ENCODE measurements at regions not wholly inside any gene's neighbourhood (a gene's known extent, or its start where the extent isn't known, plus 50 kb on each side); places are given as distances from the start of the nearest gene placed in this dataset.

GRCh38 chr13:20340136-20340758 is 108.1 kb upstream of the GJB6 start:
- peak in 1 of 6 donors; percentile 46 for DNase-seq (ENCODE audit: low read depth in 4 of 6, low spot score in 6 of 6)
- Histone ChIP-seq H3K4me3 (ENCODE audit: low read depth, low read length) (no peak overlapping the region), H3K9me3 (ENCODE audit: control insufficient read depth, insufficient read depth, low read length) (no peaks in the 10 kb centered on the region), H3K36me3 (ENCODE audit: control insufficient read depth, insufficient read depth, low read length) (no peaks in the 10 kb centered on the region), H3K4me1 (ENCODE audit: control insufficient read depth, insufficient read depth, low read length) (peaks cover 7% of the 10 kb centered on the region), H3K27me3 (ENCODE audit: control insufficient read depth, insufficient read depth, low read length) (no peaks in the 10 kb centered on the region), H3K27ac (ENCODE audit: low read depth, low read length) (peak overlapping the region; percentile 59)
- WGBS (ENCODE audit: insufficient coverage), result 81% methylated on average over 10 of the region's 12 CpGs

DNA sequence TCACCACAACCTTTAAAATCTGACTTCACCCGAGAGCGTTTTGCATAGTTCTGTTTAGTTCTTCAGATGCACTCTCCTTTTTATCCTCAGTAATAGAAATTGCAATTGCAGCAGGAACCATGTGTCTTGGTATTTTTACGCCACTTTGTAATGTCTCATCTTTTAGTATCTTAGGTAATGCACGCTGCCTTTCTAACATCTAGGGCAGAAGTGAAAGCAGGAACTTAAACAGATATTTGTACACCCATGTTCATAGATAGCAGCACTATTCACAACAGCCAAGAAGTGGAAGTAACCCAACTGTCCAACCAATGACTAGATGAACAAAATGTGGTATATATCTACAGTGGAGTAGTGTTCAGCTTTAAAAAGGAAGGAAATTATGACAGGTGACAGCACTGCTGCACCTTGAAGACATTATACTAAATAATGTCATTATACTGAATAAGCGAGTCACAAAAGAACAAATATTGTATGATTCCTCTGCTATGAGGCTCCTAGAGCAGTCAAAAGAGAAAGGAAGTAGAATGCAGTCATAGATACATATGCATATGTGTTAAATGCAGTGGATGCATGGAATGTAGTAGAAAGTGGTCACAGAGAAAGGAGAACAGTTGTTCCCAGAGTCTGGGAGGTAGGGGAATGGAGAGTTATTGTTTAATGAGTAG is 105.9 kb upstream of the GJB6 start:
- no peak overlapping the region for H3K4me3 ChIP-seq (ENCODE audit: low read depth, low read length)
- no peak overlapping the region for H3K27ac ChIP-seq (ENCODE audit: low read depth, low read length)
- no peaks in the 10 kb centered on the region for H3K27me3 ChIP-seq (ENCODE audit: control insufficient read depth, insufficient read depth, low read length)
- H3K9me3 ChIP-seq (ENCODE audit: control insufficient read depth, insufficient read depth, low read length), result no peaks in the 10 kb centered on the region
- H3K36me3 ChIP-seq (ENCODE audit: control insufficient read depth, insufficient read depth, low read length), result no peaks in the 10 kb centered on the region
- WGBS (ENCODE audit: insufficient coverage), result no CpG with 5 or more reads among the region's 5 CpGs
- no peak for DNase-seq (ENCODE audit: low read depth in 4 of 6, low spot score in 6 of 6)
- H3K4me1 ChIP-seq (ENCODE audit: control insufficient read depth, insufficient read depth, low read length), result peaks cover 7% of the 10 kb centered on the region

GRCh38 chr13:20336761-20337160 is 104.6 kb upstream of the GJB6 start:
- no peaks in the 10 kb centered on the region for H3K36me3 ChIP-seq (ENCODE audit: control insufficient read depth, insufficient read depth, low read length)
- no peak overlapping the region for H3K4me3 ChIP-seq (ENCODE audit: low read depth, low read length)
- H3K9me3 ChIP-seq (ENCODE audit: control insufficient read depth, insufficient read depth, low read length), result no peaks in the 10 kb centered on the region
- H3K27me3 ChIP-seq (ENCODE audit: control insufficient read depth, insufficient read depth, low read length), result no peaks in the 10 kb centered on the region
- peaks cover 7% of the 10 kb centered on the region for H3K4me1 ChIP-seq (ENCODE audit: control insufficient read depth, insufficient read depth, low read length)
- DNase-seq (ENCODE audit: low read depth in 4 of 6, low spot score in 6 of 6), result no peak
- 100% methylated on average over 1 of the region's 4 CpGs for WGBS (ENCODE audit: insufficient coverage)
- no peak overlapping the region for H3K27ac ChIP-seq (ENCODE audit: low read depth, low read length)

GRCh38 chr13:20334309-20334708 is 102.2 kb upstream of the GJB6 start:
- WGBS (ENCODE audit: insufficient coverage), result 91% methylated on average over 6 of the region's 6 CpGs
- Histone ChIP-seq H3K4me3 (ENCODE audit: low read depth, low read length) (no peak overlapping the region), H3K27me3 (ENCODE audit: control insufficient read depth, insufficient read depth, low read length) (no peaks in the 10 kb centered on the region), H3K27ac (ENCODE audit: low read depth, low read length) (no peak overlapping the region), H3K4me1 (ENCODE audit: control insufficient read depth, insufficient read depth, low read length) (no peaks in the 10 kb centered on the region), H3K36me3 (ENCODE audit: control insufficient read depth, insufficient read depth, low read length) (no peaks in the 10 kb centered on the region), H3K9me3 (ENCODE audit: control insufficient read depth, insufficient read depth, low read length) (no peaks in the 10 kb centered on the region)
- no peak for DNase-seq (ENCODE audit: low read depth in 4 of 6, low spot score in 6 of 6)

GRCh38 chr13:20332361-20333096 is 100.4 kb upstream of the GJB6 start:
- peak in 1 of 6 donors; percentile 35 for DNase-seq (ENCODE audit: low read depth in 4 of 6, low spot score in 6 of 6)
- H3K4me3 ChIP-seq (ENCODE audit: low read depth, low read length), result no peak overlapping the region
- no peaks in the 10 kb centered on the region for H3K4me1 ChIP-seq (ENCODE audit: control insufficient read depth, insufficient read depth, low read length)
- no peak overlapping the region for H3K27ac ChIP-seq (ENCODE audit: low read depth, low read length)
- no peaks in the 10 kb centered on the region for H3K36me3 ChIP-seq (ENCODE audit: control insufficient read depth, insufficient read depth, low read length)
- H3K27me3 ChIP-seq (ENCODE audit: control insufficient read depth, insufficient read depth, low read length), result no peaks in the 10 kb centered on the region
- WGBS (ENCODE audit: insufficient coverage), result 63% methylated on average over 3 of the region's 7 CpGs
- no peaks in the 10 kb centered on the region for H3K9me3 ChIP-seq (ENCODE audit: control insufficient read depth, insufficient read depth, low read length)

GRCh38 chr13:20331949-20332348 is 99.8 kb upstream of the GJB6 start:
- Histone ChIP-seq H3K27ac (ENCODE audit: low read depth, low read length) (no peak overlapping the region), H3K9me3 (ENCODE audit: control insufficient read depth, insufficient read depth, low read length) (no peaks in the 10 kb centered on the region), H3K27me3 (ENCODE audit: control insufficient read depth, insufficient read depth, low read length) (no peaks in the 10 kb centered on the region), H3K4me3 (ENCODE audit: low read depth, low read length) (no peak overlapping the region), H3K4me1 (ENCODE audit: control insufficient read depth, insufficient read depth, low read length) (no peaks in the 10 kb centered on the region), H3K36me3 (ENCODE audit: control insufficient read depth, insufficient read depth, low read length) (no peaks in the 10 kb centered on the region)
- DNase-seq (ENCODE audit: low read depth in 4 of 6, low spot score in 6 of 6), result no peak
- 31% methylated on average over 5 of the region's 7 CpGs for WGBS (ENCODE audit: insufficient coverage)

GRCh38 chr13:20331419-20331818 is 99.3 kb upstream of the GJB6 start:
- H3K9me3 ChIP-seq (ENCODE audit: control insufficient read depth, insufficient read depth, low read length), result no peaks in the 10 kb centered on the region
- no peaks in the 10 kb centered on the region for H3K27me3 ChIP-seq (ENCODE audit: control insufficient read depth, insufficient read depth, low read length)
- H3K27ac ChIP-seq (ENCODE audit: low read depth, low read length), result no peak overlapping the region
- no peaks in the 10 kb centered on the region for H3K36me3 ChIP-seq (ENCODE audit: control insufficient read depth, insufficient read depth, low read length)
- no peaks in the 10 kb centered on the region for H3K4me1 ChIP-seq (ENCODE audit: control insufficient read depth, insufficient read depth, low read length)
- WGBS (ENCODE audit: insufficient coverage), result no CpG with 5 or more reads among the region's 2 CpGs
- peak in 1 of 6 donors; percentile 41 for DNase-seq (ENCODE audit: low read depth in 4 of 6, low spot score in 6 of 6)
- H3K4me3 ChIP-seq (ENCODE audit: low read depth, low read length), result no peak overlapping the region

GRCh38 chr13:20326809-20327208 is 94.7 kb upstream of the GJB6 start:
- no peaks in the 10 kb centered on the region for H3K36me3 ChIP-seq (ENCODE audit: control insufficient read depth, insufficient read depth, low read length)
- no peak overlapping the region for H3K27ac ChIP-seq (ENCODE audit: low read depth, low read length)
- 75% methylated on average over 2 of the region's 3 CpGs for WGBS (ENCODE audit: insufficient coverage)
- no peaks in the 10 kb centered on the region for H3K4me1 ChIP-seq (ENCODE audit: control insufficient read depth, insufficient read depth, low read length)
- no peak for DNase-seq (ENCODE audit: low read depth in 4 of 6, low spot score in 6 of 6)
- H3K4me3 ChIP-seq (ENCODE audit: low read depth, low read length), result no peak overlapping the region
- H3K9me3 ChIP-seq (ENCODE audit: control insufficient read depth, insufficient read depth, low read length), result peaks cover 5% of the 10 kb centered on the region
- H3K27me3 ChIP-seq (ENCODE audit: control insufficient read depth, insufficient read depth, low read length), result no peaks in the 10 kb centered on the region

GRCh38 chr13:20326276-20326675 is 94.2 kb upstream of the GJB6 start:
- peaks cover 5% of the 10 kb centered on the region for H3K9me3 ChIP-seq (ENCODE audit: control insufficient read depth, insufficient read depth, low read length)
- no peaks in the 10 kb centered on the region for H3K27me3 ChIP-seq (ENCODE audit: control insufficient read depth, insufficient read depth, low read length)
- no peaks in the 10 kb centered on the region for H3K4me1 ChIP-seq (ENCODE audit: control insufficient read depth, insufficient read depth, low read length)
- H3K36me3 ChIP-seq (ENCODE audit: control insufficient read depth, insufficient read depth, low read length), result no peaks in the 10 kb centered on the region
- no peak for DNase-seq (ENCODE audit: low read depth in 4 of 6, low spot score in 6 of 6)
- no peak overlapping the region for H3K27ac ChIP-seq (ENCODE audit: low read depth, low read length)
- 74% methylated on average over 5 of the region's 7 CpGs for WGBS (ENCODE audit: insufficient coverage)
- no peak overlapping the region for H3K4me3 ChIP-seq (ENCODE audit: low read depth, low read length)
